Thoracic aorta (tissue), 2 donors: ENCODE measurements at regions not wholly inside any gene's neighbourhood (a gene's known extent, or its start where the extent isn't known, plus 50 kb on each side); places are given as distances from the start of the nearest gene placed in this dataset.

Source experiments
- ATAC-seq: fragments of 150-250 bp; one replicate; pipeline ENCODE4 v1.8.0; 2017; ENCODE audit warnings: low read depth; ENCODE audit not compliant: insufficient number of reproducible peaks, low FRiP score
- DNase-seq: peaks from one replicate; pipeline ENCODE4 v3.0.0-alpha.2; 2020; ENCODE audit warnings: low spot score
- H3K27ac ChIP-seq, 2 donors: fragments of 200-600 bp; sonication (generic); 1 replicate in 1 of 2; 2 replicates in 1 of 2; pipeline ENCODE4 v1.5.1; 2016; ENCODE audit warnings: mild to moderate bottlenecking in 2 of 2, moderate library complexity in 2 of 2
- H3K27me3 ChIP-seq: fragments of 200-600 bp; sonication (generic); replicated peaks from 2 replicates; pipeline ENCODE4 v1.6.0; 2016; ENCODE audit warnings: mild to moderate bottlenecking; ENCODE audit not compliant: insufficient read depth
- H3K36me3 ChIP-seq: fragments of 200-600 bp; sonication (generic); one replicate; pipeline ENCODE4 v1.5.1; 2016
- H3K4me1 ChIP-seq, 2 donors: fragments of 200-600 bp; sonication (generic); 1 replicate in 1 of 2; 2 replicates in 1 of 2; pipeline versions ENCODE4 v1.5.1 to v1.6.0; 2016; ENCODE audit warnings: low read depth in 2 of 2, mild to moderate bottlenecking in 1 of 2; ENCODE audit not compliant: control insufficient read depth in 1 of 2
- H3K4me3 ChIP-seq: fragments of 200-600 bp; sonication (generic); 2 replicates; pipeline ENCODE4 v1.5.1; 2016; ENCODE audit warnings: mild to moderate bottlenecking
- H3K9me3 ChIP-seq: fragments of 200-600 bp; sonication (generic); 2 replicates; pipeline ENCODE4 v1.5.1; 2016
- CTCF ChIP-seq: fragments of 200-600 bp; sonication (generic); IDR thresholded peaks from one replicate; pipeline ENCODE4 v1.5.1; 2019; ENCODE audit warnings: antibody characterized with exemption

DNA sequence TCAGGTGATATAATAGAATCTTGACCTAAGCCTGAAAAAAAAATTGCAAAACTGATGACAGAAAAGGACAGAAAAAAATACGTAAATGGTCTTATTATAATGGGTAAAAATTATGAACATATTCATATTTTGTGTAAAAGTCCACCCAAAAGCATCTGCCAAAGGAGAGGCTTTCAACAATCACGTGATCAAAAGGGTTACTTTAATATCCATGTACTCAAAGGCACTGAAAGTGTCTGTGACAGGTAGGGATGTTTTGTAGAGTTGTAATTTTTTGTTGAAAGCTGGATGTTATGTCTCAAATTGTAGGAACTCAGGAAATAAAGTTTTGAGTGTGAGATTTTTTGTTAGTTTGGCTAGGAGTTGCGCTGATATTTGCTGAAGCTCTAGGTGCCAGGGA, 144.8 kb upstream of the GALNTL6 start:
- TF ChIP-seq CTCF = no peak
- Histone ChIP-seq H3K4me3 (no peak overlapping the region), H3K36me3 (no peaks in the 10 kb centered on the region), H3K9me3 (no peaks in the 10 kb centered on the region), H3K27ac (peak overlapping the region in 1 of 2 donors; percentile 28), H3K4me1 (peaks cover 9 to 50% of the 10 kb centered on the region in 2 donors), H3K27me3 (no peaks in the 10 kb centered on the region)
- DNase-seq (no peak), ATAC-seq (no peak)

DNA sequence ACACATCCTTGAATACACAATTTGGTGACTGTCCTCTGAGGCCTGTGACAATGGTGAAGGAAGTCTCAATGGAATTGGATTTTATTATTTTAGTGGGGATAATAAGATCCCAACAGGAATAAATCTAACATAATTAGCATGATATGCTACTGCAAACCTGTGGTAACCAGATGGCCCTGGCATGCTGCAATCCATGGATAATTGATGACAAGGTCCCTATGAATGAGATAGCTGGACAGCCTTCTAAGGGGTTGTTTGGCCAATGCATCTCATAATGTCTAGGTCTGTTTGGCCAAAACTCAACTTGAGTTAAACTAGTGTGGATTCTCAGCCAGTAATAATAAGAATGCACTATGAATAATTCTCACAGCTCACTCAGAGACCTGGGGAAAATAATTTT, 145.3 kb upstream of the GALNTL6 start:
- no peaks in the 10 kb centered on the region for H3K36me3 ChIP-seq
- no peaks in the 10 kb centered on the region for H3K27me3 ChIP-seq
- H3K4me3 ChIP-seq = no peak overlapping the region
- TF ChIP-seq CTCF = no peak
- no peak overlapping the region for H3K27ac ChIP-seq
- ATAC-seq = no peak
- no peak for DNase-seq
- H3K9me3 ChIP-seq = no peaks in the 10 kb centered on the region
- H3K4me1 ChIP-seq = peaks cover 9 to 50% of the 10 kb centered on the region in 2 donors

- Histone ChIP-seq H3K4me1 (peaks cover 0 to 4% of the 10 kb centered on the region in 2 donors), H3K4me3 (no peak overlapping the region), H3K27me3 (no peaks in the 10 kb centered on the region), H3K36me3 (no peaks in the 10 kb centered on the region), H3K9me3 (no peaks in the 10 kb centered on the region), H3K27ac (no peak overlapping the region)
- ATAC-seq (no peak), DNase-seq (no peak)
- no peak for TF ChIP-seq CTCF
These were observed 162.1 kb upstream of the GALNTL6 start for GRCh38 chr4:171651071-171651470.

DNA sequence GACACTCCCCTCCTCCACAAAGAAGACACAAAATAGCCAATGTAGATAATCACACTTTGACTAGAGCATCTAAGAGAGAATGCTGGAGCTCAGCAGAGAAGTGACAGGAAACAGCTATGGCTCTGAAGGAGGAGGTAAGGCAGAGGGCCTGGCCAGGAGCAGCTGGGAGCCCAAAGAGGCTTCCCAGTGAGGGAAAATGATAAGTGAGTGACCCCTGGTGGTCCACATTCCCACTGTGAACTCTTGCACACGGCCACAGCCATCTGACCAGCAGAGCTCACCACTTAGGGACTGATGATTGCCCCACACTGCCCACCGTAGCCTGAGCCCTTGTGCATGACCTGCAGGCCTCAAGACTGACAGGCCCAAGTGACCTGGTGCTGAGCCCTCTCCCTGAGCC, 162.7 kb upstream of the GALNTL6 start:
- H3K4me1 ChIP-seq = peaks cover 0 to 4% of the 10 kb centered on the region in 2 donors
- no peak overlapping the region for H3K4me3 ChIP-seq
- H3K27me3 ChIP-seq = no peaks in the 10 kb centered on the region
- ATAC-seq (no peak), DNase-seq (no peak)
- no peaks in the 10 kb centered on the region for H3K9me3 ChIP-seq
- TF ChIP-seq CTCF = no peak
- H3K27ac ChIP-seq = no peak overlapping the region
- no peaks in the 10 kb centered on the region for H3K36me3 ChIP-seq

GRCh38 chr4:171648926-171649325, 164.3 kb upstream of the GALNTL6 start:
- no peaks in the 10 kb centered on the region for H3K9me3 ChIP-seq

More at GRCh38 chr4:171648926-171649325, 164.3 kb upstream of the GALNTL6 start:
- no peak for TF ChIP-seq CTCF
- Histone ChIP-seq H3K4me1 (peaks cover 0 to 4% of the 10 kb centered on the region in 2 donors), H3K36me3 (no peaks in the 10 kb centered on the region), H3K27ac (peak overlapping the region in 1 of 2 donors; percentile 52), H3K4me3 (no peak overlapping the region), H3K27me3 (no peaks in the 10 kb centered on the region)
- no peak for ATAC-seq
- DNase-seq = no peak
